Smooth muscle cell (in vitro differentiated cells): ENCODE measurements at regions not wholly inside any gene's neighbourhood (a gene's known extent, or its start where the extent isn't known, plus 50 kb on each side); places are given as distances from the start of the nearest gene placed in this dataset.

Experiments used
- DNase-seq: peaks from one replicate; lab custom pipeline; 2025; ENCODE audit not compliant: unreplicated experiment; lab: John Stamatoyannopoulos, UW
- H2AFZ ChIP-seq: fragments of 200-600 bp; sonication (generic); 2 replicates; pipeline ENCODE4 v1.6.0; 2016; ENCODE audit warnings: antibody characterized with exemption, low read depth, mild to moderate bottlenecking
- H3F3A ChIP-seq: fragments of 200-600 bp; sonication (generic); 2 replicates; pipeline ENCODE4 v1.6.0; 2017; ENCODE audit warnings: antibody characterized with exemption, low read depth
- H3K27ac ChIP-seq: fragments of 200-600 bp; sonication (generic); 2 replicates; pipeline ENCODE4 v1.5.1; 2016; ENCODE audit warnings: low read depth, mild to moderate bottlenecking
- H3K27me3 ChIP-seq: fragments of 200-600 bp; sonication (generic); 2 replicates; pipeline ENCODE4 v1.6.1; 2016; ENCODE audit warnings: low read depth, mild to moderate bottlenecking
- H3K36me3 ChIP-seq: fragments of 200-600 bp; sonication (generic); 2 replicates; pipeline ENCODE4 v1.5.1; 2016; ENCODE audit warnings: low read depth
- H3K4me1 ChIP-seq: fragments of 200-600 bp; sonication (generic); 2 replicates; pipeline ENCODE4 v1.5.1; 2016; ENCODE audit warnings: low read depth
- H3K4me2 ChIP-seq: fragments of 200-600 bp; sonication (generic); 2 replicates; pipeline ENCODE4 v1.6.0; 2016; ENCODE audit warnings: mild to moderate bottlenecking
- H3K4me3 ChIP-seq: fragments of 200-600 bp; sonication (generic); 2 replicates; pipeline ENCODE4 v1.5.1; 2016; ENCODE audit warnings: mild to moderate bottlenecking
- H3K79me2 ChIP-seq: fragments of 200-600 bp; sonication (generic); 2 replicates; pipeline ENCODE4 v1.6.0; 2016; ENCODE audit warnings: low read depth, mild to moderate bottlenecking
- H3K9ac ChIP-seq: fragments of 200-600 bp; sonication (generic); 2 replicates; pipeline ENCODE4 v1.6.0; 2016; ENCODE audit warnings: low read depth
- H3K9me3 ChIP-seq: fragments of 200-600 bp; sonication (generic); replicated peaks from 2 replicates; pipeline ENCODE4 v1.5.1; 2016; ENCODE audit warnings: low read depth
- H4K20me1 ChIP-seq: fragments of 200-600 bp; sonication (generic); 2 replicates; pipeline ENCODE4 v1.6.0; 2016; ENCODE audit warnings: low read depth
- WGBS: methylation state at CpG from one replicate; pipeline ENCODE4 v1.1.7; 2016; ENCODE audit warnings: low lambda C conversion rate; 5-methylcytosine and 5-hydroxymethylcytosine counted together
- TF ChIP-seq, protein P1 (sequence below): fragments of 200-600 bp; sonication (generic); IDR thresholded peaks from 2 replicates; pipeline ENCODE4 v1.5.1; 2017; ENCODE audit warnings: borderline replicate concordance, mild to moderate bottlenecking, antibody characterized with exemption; ENCODE audit not compliant: insufficient read depth, poor library complexity, severe bottlenecking

DNA sequence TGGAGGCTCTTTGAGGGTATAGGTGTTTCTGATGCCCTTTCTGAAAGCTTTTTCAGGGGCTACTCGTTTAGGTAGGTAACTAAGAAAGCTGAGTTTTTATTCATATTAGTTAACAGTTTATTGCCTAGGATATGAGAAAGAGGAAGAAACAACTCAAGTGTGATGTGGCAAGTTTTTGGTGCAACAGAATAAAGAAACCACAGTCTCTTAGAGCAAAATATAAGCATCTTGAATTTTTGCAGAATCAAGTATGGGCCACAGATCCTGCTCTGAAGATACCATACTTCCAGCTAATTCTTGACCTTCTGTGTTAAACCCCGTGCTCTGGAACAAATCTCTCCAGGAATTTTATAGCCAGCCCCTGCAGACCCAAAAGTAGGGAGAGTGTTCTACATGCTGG, 147.7 kb upstream of the SLC1A4 start:
- Histone ChIP-seq H3K27ac (no peak overlapping the region), H3K4me2 (no peak overlapping the region), H3K27me3 (no peaks in the 10 kb centered on the region), H3F3A (peaks cover 6% of the 10 kb centered on the region), H3K36me3 (no peaks in the 10 kb centered on the region), H3K9ac (no peak overlapping the region), H3K79me2 (no peaks in the 10 kb centered on the region), H3K9me3 (no peaks in the 10 kb centered on the region), H4K20me1 (no peaks in the 10 kb centered on the region), H2AFZ (no peak overlapping the region), H3K4me1 (peaks cover 22% of the 10 kb centered on the region), H3K4me3 (no peak overlapping the region)
- no peak for DNase-seq
- 70% methylated on average over 2 of the region's 2 CpGs for WGBS
- TF ChIP-seq, protein P1, sequence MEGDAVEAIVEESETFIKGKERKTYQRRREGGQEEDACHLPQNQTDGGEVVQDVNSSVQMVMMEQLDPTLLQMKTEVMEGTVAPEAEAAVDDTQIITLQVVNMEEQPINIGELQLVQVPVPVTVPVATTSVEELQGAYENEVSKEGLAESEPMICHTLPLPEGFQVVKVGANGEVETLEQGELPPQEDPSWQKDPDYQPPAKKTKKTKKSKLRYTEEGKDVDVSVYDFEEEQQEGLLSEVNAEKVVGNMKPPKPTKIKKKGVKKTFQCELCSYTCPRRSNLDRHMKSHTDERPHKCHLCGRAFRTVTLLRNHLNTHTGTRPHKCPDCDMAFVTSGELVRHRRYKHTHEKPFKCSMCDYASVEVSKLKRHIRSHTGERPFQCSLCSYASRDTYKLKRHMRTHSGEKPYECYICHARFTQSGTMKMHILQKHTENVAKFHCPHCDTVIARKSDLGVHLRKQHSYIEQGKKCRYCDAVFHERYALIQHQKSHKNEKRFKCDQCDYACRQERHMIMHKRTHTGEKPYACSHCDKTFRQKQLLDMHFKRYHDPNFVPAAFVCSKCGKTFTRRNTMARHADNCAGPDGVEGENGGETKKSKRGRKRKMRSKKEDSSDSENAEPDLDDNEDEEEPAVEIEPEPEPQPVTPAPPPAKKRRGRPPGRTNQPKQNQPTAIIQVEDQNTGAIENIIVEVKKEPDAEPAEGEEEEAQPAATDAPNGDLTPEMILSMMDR: no peak

DNA sequence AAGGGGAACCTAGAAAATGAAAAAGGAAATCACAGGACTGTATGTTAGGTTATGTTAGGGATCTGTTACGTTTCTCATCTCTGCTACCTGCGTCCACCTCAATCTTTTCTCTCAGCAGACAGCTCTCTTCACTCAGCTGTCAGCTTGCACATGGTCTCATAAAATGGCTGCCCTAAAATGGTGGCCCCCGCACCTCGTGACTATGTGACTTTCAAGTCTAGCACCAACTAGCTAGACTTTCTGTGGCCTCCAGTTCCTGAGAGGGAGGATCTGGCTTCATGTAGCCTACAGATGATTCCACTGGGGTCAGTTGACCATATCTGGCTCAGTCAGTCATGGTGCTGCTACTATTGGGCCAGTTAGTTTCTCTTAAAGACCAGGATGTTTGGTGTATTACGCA, 147.2 kb upstream of the SLC1A4 start:
- no peak overlapping the region for H3K4me2 ChIP-seq
- no peaks in the 10 kb centered on the region for H3K9me3 ChIP-seq
- H3F3A ChIP-seq: peaks cover 6% of the 10 kb centered on the region
- no peak overlapping the region for H3K27ac ChIP-seq
- no peak overlapping the region for H3K4me3 ChIP-seq
- no peak for DNase-seq
- 97% methylated on average over 5 of the region's 5 CpGs for WGBS
- H4K20me1 ChIP-seq: no peaks in the 10 kb centered on the region
- H3K36me3 ChIP-seq: no peaks in the 10 kb centered on the region
- no peak overlapping the region for H2AFZ ChIP-seq
- TF ChIP-seq, protein P1: no peak
- H3K79me2 ChIP-seq: no peaks in the 10 kb centered on the region
- H3K27me3 ChIP-seq: no peaks in the 10 kb centered on the region
- peaks cover 17% of the 10 kb centered on the region for H3K4me1 ChIP-seq
- no peak overlapping the region for H3K9ac ChIP-seq

DNA sequence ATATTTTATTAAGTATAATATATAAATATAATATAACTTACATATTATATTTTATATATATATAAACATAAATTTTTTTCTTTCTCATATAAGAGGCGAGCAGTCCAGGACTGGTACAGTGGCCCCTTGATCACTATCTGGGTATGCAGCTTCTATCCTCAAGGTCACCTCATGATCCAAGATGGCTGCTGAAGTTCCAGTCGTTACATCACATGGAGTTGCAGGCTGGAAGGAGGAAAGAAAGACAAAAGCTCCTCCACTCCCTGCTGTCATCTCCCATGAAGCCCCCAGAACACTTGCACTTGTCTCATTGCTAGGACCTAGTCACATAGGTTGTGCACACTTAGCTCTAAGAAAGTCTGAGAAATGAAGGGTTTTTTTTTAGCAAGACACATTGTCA, 145.1 kb upstream of the SLC1A4 start:
- TF ChIP-seq, protein P1: no peak
- DNase-seq: no peak
- WGBS: 91% methylated on average over 2 of the region's 2 CpGs
- H3K9me3 ChIP-seq: no peaks in the 10 kb centered on the region
- H3K79me2 ChIP-seq: no peaks in the 10 kb centered on the region
- H2AFZ ChIP-seq: no peak overlapping the region
- H4K20me1 ChIP-seq: no peaks in the 10 kb centered on the region
- H3K36me3 ChIP-seq: no peaks in the 10 kb centered on the region
- H3K27ac ChIP-seq: no peak overlapping the region
- H3K4me3 ChIP-seq: no peak overlapping the region
- H3K4me2 ChIP-seq: no peak overlapping the region
- no peaks in the 10 kb centered on the region for H3K27me3 ChIP-seq
- peaks cover 6% of the 10 kb centered on the region for H3F3A ChIP-seq
- peaks cover 13% of the 10 kb centered on the region for H3K4me1 ChIP-seq
- H3K9ac ChIP-seq: no peak overlapping the region

DNA sequence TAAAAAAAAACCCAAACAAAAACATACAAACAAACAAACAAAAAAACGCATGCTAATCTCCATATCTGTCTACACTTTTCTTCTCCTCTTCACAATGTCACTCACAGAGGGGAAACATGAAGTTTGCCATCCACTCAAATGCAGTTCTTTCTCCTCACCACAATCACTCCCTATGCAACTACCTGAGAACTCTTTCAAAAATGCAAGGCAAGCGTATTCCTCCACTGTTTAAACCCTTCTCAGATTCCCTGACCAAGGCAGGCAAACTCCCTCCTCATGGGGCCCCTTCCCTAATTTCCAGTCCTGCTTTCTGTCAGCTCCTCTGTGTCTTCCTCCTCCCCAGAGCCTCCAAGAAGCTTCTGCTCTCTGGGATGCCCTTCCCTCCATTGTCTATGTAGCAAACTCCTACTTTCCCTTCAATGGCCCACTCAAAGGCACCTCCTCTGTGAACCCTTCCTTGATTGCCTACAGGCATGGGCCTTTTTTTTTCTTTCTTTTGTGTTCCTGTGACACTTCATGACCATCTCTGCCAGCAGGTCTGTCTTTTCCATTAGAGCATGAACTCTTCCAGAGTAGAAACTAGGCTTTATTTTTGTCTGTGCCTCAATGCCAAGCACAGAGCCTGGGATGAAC, 143.8 kb upstream of the SLC1A4 start:
- Histone ChIP-seq H3K4me3 (no peak overlapping the region), H3K27me3 (no peaks in the 10 kb centered on the region), H3K4me1 (peaks cover 7% of the 10 kb centered on the region), H3K4me2 (no peak overlapping the region), H3K36me3 (no peaks in the 10 kb centered on the region), H4K20me1 (no peaks in the 10 kb centered on the region), H3K79me2 (no peaks in the 10 kb centered on the region), H2AFZ (no peak overlapping the region), H3K27ac (no peak overlapping the region), H3K9ac (no peak overlapping the region), H3K9me3 (no peaks in the 10 kb centered on the region), H3F3A (no peaks in the 10 kb centered on the region)
- 90% methylated on average over 2 of the region's 2 CpGs for WGBS
- TF ChIP-seq, protein P1: no peak
- DNase-seq: no peak
